ENCODE measurements at regions not wholly inside any gene's neighbourhood (a gene's known extent, or its start where the extent isn't known, plus 50 kb on each side); places are given as distances from the start of the nearest gene placed in this dataset.

- no peak for TF ChIP-seq SMC3 (conservative IDR thresholded peaks at IDR 0.05; ENCODE audit: poor library complexity)
- TF ChIP-seq, protein P1, sequence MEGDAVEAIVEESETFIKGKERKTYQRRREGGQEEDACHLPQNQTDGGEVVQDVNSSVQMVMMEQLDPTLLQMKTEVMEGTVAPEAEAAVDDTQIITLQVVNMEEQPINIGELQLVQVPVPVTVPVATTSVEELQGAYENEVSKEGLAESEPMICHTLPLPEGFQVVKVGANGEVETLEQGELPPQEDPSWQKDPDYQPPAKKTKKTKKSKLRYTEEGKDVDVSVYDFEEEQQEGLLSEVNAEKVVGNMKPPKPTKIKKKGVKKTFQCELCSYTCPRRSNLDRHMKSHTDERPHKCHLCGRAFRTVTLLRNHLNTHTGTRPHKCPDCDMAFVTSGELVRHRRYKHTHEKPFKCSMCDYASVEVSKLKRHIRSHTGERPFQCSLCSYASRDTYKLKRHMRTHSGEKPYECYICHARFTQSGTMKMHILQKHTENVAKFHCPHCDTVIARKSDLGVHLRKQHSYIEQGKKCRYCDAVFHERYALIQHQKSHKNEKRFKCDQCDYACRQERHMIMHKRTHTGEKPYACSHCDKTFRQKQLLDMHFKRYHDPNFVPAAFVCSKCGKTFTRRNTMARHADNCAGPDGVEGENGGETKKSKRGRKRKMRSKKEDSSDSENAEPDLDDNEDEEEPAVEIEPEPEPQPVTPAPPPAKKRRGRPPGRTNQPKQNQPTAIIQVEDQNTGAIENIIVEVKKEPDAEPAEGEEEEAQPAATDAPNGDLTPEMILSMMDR (IDR thresholded peaks at IDR 0.05; ENCODE audit: poor library complexity, severe bottlenecking), result no peak
- TF ChIP-seq TAF1 (IDR thresholded peaks at IDR 0.05; ENCODE audit: low read depth), result no peak
- TF ChIP-seq EZH2 (IDR thresholded peaks at IDR 0.05; ENCODE audit: borderline replicate concordance, insufficient read depth, low read length, poor library complexity, severe bottlenecking), result no peak
- no peak for TF ChIP-seq RAD21 (conservative IDR thresholded peaks at IDR 0.05)
- no peak for TF ChIP-seq POLR2AphosphoS5 (IDR thresholded peaks at IDR 0.05)
Measured at GRCh38 chr4:129393976-129394375, 298.0 kb downstream of the C4orf33 start.

Measured in neural cell (in vitro differentiated cells).